ENCODE measurements at regions not wholly inside any gene's neighbourhood (a gene's known extent, or its start where the extent isn't known, plus 50 kb on each side); places are given as distances from the start of the nearest gene placed in this dataset.

- Histone ChIP-seq H4K20me1 (ENCODE audit: insufficient read depth, low read length) (no peaks in the 10 kb centered on the region), H2BK120ac (ENCODE audit: low read depth, low read length) (no peak overlapping the region), H2BK5ac (ENCODE audit: low read depth, low read length, poor library complexity, severe bottlenecking) (no peak overlapping the region), H3K9me1 (ENCODE audit: insufficient read depth, low read length) (no peaks in the 10 kb centered on the region), H3K27me3 (ENCODE audit: control insufficient read depth, insufficient read depth, low read length) (no peaks in the 10 kb centered on the region), H3K23ac (ENCODE audit: low read depth, low read length) (no peak overlapping the region), H3K4me1 (ENCODE audit: control insufficient read depth, insufficient read depth, low read length) (no peaks in the 10 kb centered on the region), H4K91ac (ENCODE audit: insufficient read depth, low read depth, low read length) (no peak overlapping the region), H3K4ac (ENCODE audit: low read depth, low read length) (no peak overlapping the region), H4K5ac (ENCODE audit: low read depth, low read length) (no peak overlapping the region), H3K36me3 (ENCODE audit: control insufficient read depth, insufficient read depth, low read length) (no peaks in the 10 kb centered on the region), H3K9me3 (ENCODE audit: control insufficient read depth, insufficient read depth, low read length) (no peaks in the 10 kb centered on the region; the same call in 1 of the 2 replicates), H4K8ac (ENCODE audit: low read depth in 2 of 2, low read length in 2 of 2) (no peak overlapping the region), H3K4me2 (ENCODE audit: low read depth, low read length) (no peak overlapping the region), H3K4me3 (ENCODE audit: insufficient read depth, low read depth, low read length) (no peak overlapping the region), H2AK5ac (ENCODE audit: low read depth, low read length) (no peak overlapping the region), H3K14ac (replicated peaks; ENCODE audit: low read depth, low read length) (no peak overlapping the region), H3K9ac (ENCODE audit: low read depth, low read length) (no peak overlapping the region), H3K18ac (ENCODE audit: low read depth, low read length) (no peak overlapping the region), H2AK9ac (replicated peaks; ENCODE audit: low read depth, low read length, poor library complexity) (no peak overlapping the region), H2BK15ac (ENCODE audit: low read depth, low read length) (no peak overlapping the region), H3K27ac (ENCODE audit: insufficient read depth, low read length) (no peak overlapping the region), H2AFZ (replicated peaks; ENCODE audit: low read length, poor library complexity) (no peak overlapping the region), H2BK20ac (ENCODE audit: low read depth, low read length) (no peak overlapping the region), H3K56ac (ENCODE audit: extremely low read depth, insufficient read depth, low read length) (no peak overlapping the region), H3K79me1 (ENCODE audit: low read depth in 1 of 2, low read length in 2 of 2) (no peaks in the 10 kb centered on the region)
- dilution Hi-C loops (cut with HindIII; ENCODE audit: low sequenced_read_pairs, unreplicated experiment), result no loop called here
- POLR2A ChIA-PET (ENCODE audit: unreplicated experiment), result no interaction called here
- no TSS peak for BruUV-seq (replicated peaks)
- intact Hi-C loops (cut with micrococcal nuclease), result no loop called here
- WGBS, 2 experiments (ENCODE audit: extremely low coverage in 2 of 2, insufficient read length in 1 of 2), result no CpG with 5 or more reads among the region's 2 CpGs
- CTCF ChIA-PET, result no interaction called here
- DNase-seq, result no peak
- in situ Hi-C loops (cut with MboI; ENCODE audit: low sequenced_read_pairs), result no loop called here
- ATAC-seq (ENCODE audit: low read depth), result no peak
- TF ChIP-seq CTCF (conservative IDR thresholded peaks at IDR 0.05; ENCODE audit: low read depth, low read length) (no peak), USF2 (IDR thresholded peaks at IDR 0.05; ENCODE audit: low read depth, low read length) (no peak), ELK1 (IDR thresholded peaks at IDR 0.05; ENCODE audit: borderline replicate concordance, low read depth, low read length) (no peak), MXI1 (IDR thresholded peaks at IDR 0.05; ENCODE audit: borderline replicate concordance, low read depth, low read length) (no peak), BHLHE40 (IDR thresholded peaks at IDR 0.05; ENCODE audit: low read depth, low read length) (no peak), SMC3 (IDR thresholded peaks at IDR 0.05; ENCODE audit: low read depth, low read length) (no peak), POLR2A (IDR thresholded peaks at IDR 0.05; ENCODE audit: low read depth, low read length) (no peak), RCOR1 (IDR thresholded peaks at IDR 0.05; ENCODE audit: insufficient replicate concordance, low read length) (no peak)
Observed at GRCh38 chr4:97359826-97360225, 783.5 kb downstream of the STPG2 start.
